PC-3 (cell line): ENCODE measurements at regions not wholly inside any gene's neighbourhood (a gene's known extent, or its start where the extent isn't known, plus 50 kb on each side); places are given as distances from the start of the nearest gene placed in this dataset.

Experiments
- ATAC-seq: fragments of 200-7000 bp; cut with Tn5 transposase; 2 replicates; pipeline ENCODE4 v1.9.1; 2020; ENCODE audit warnings: mild to moderate bottlenecking, moderate library complexity
- BruUV-seq: library from RNA; stranded (reverse); fragments of 400-500 nt; replicated peaks from 2 replicates; lab custom pipeline; 2021; lab: Mats Ljungman, UMichigan
- CTCF ChIA-PET: fragments of 300-600 bp; sonication (Branson Sonifier 250); formaldehyde crosslinking; loops from one replicate; lab custom pipeline; 2022; ENCODE audit warnings: antibody characterized with exemption; lab: Charles Lee
- POLR2A ChIA-PET: fragments of 300-600 bp; sonication (Branson Sonifier 250); formaldehyde crosslinking; loops from one replicate; lab custom pipeline; 2022; ENCODE audit warnings: antibody characterized with exemption; ENCODE audit not compliant: unreplicated experiment; lab: Charles Lee
- DNase-seq: peaks from one replicate; pipeline ENCODE4 v3.0.0-alpha.2; 2015
- H2AFZ ChIP-seq: fragments of 300-600 bp; sonication (generic); 2 replicates; pipeline ENCODE4 v1.6.0; 2016; ENCODE audit warnings: antibody characterized with exemption, low read length
- H3F3A ChIP-seq: fragments of 300-600 bp; sonication (generic); one replicate; pipeline ENCODE4 v1.6.0; 2017; ENCODE audit warnings: antibody characterized with exemption, low read length, control low read depth, mild to moderate bottlenecking; ENCODE audit not compliant: unreplicated experiment
- H3K27ac ChIP-seq: fragments of 300-600 bp; sonication (generic); 2 replicates; pipeline ENCODE4 v1.5.1; 2016; ENCODE audit warnings: mild to moderate bottlenecking, low read length
- H3K27me3 ChIP-seq: fragments of 300-600 bp; sonication (generic); 2 replicates; pipeline ENCODE4 v1.6.1; 2016; ENCODE audit warnings: low read length, mixed read lengths
- H3K36me3 ChIP-seq: fragments of 300-600 bp; sonication (generic); 2 replicates; pipeline ENCODE4 v1.6.1; 2016; ENCODE audit warnings: low read depth, mixed run types, low read length, mixed read lengths
- H3K4me1 ChIP-seq: fragments of 300-600 bp; sonication (generic); 2 replicates; pipeline ENCODE4 v1.5.1; 2016; ENCODE audit warnings: low read length; ENCODE audit not compliant: insufficient read depth
- H3K4me2 ChIP-seq: fragments of 300-600 bp; sonication (generic); 2 replicates; pipeline ENCODE4 v1.6.0; 2016; ENCODE audit warnings: low read length
- H3K4me3 ChIP-seq: fragments of 300-600 bp; sonication (generic); 2 replicates; pipeline ENCODE4 v1.5.1; 2016; ENCODE audit warnings: mild to moderate bottlenecking, low read length, mixed read lengths
- H3K79me2 ChIP-seq: fragments of 300-600 bp; sonication (generic); 2 replicates; pipeline ENCODE4 v1.6.1; 2017; ENCODE audit warnings: low read length, mixed read lengths
- H3K9ac ChIP-seq: fragments of 300-600 bp; sonication (generic); 2 replicates; pipeline ENCODE4 v1.6.0; 2016; ENCODE audit warnings: mild to moderate bottlenecking, low read length
- H3K9me2 ChIP-seq: fragments of 300-600 bp; sonication (generic); replicated peaks from 2 replicates; pipeline ENCODE4 v1.6.1; 2016; ENCODE audit warnings: mixed run types, low read length, mixed read lengths
- H3K9me3 ChIP-seq: fragments of 300-600 bp; sonication (generic); 2 replicates; pipeline ENCODE4 v1.6.1; 2016; ENCODE audit warnings: low read length, mixed read lengths
- H4K20me1 ChIP-seq: fragments of 300-600 bp; sonication (generic); 2 replicates; pipeline ENCODE4 v1.6.1; 2016; ENCODE audit warnings: low read length, mixed read lengths
- CTCF ChIP-seq: fragments of 300-600 bp; sonication (generic); conservative IDR thresholded peaks from 2 replicates; pipeline ENCODE4 v1.5.1; 2017; ENCODE audit warnings: antibody characterized with exemption, low read depth, mild to moderate bottlenecking, low read length
- EZH2 ChIP-seq: fragments of 300-600 bp; sonication (generic); IDR thresholded peaks from one replicate; pipeline ENCODE4 v1.6.1; 2017; ENCODE audit warnings: antibody characterized with exemption, mild to moderate bottlenecking, low read length; ENCODE audit not compliant: unreplicated experiment
- EZH2phosphoT487 ChIP-seq: fragments of 300-600 bp; sonication (generic); IDR thresholded peaks from 2 replicates; pipeline ENCODE4 v1.6.1; 2018; ENCODE audit warnings: mild to moderate bottlenecking, antibody characterized with exemption, low read length, borderline replicate concordance
- intact Hi-C: fragments of 100-400 bp; cut with micrococcal nuclease; formaldehyde crosslinking; loops from 2 replicates; pipeline ENCODE4 v1.9.0; 2023

- DNase-seq, result no peak
- Histone ChIP-seq H3K36me3 (no peaks in the 10 kb centered on the region), H3K27me3 (no peaks in the 10 kb centered on the region), H3K4me2 (no peak overlapping the region), H3K79me2 (no peaks in the 10 kb centered on the region), H3K4me3 (no peak overlapping the region), H3F3A (no peaks in the 10 kb centered on the region), H2AFZ (no peak overlapping the region), H3K9me3 (no peaks in the 10 kb centered on the region), H3K9ac (no peak overlapping the region), H3K9me2 (no peaks in the 10 kb centered on the region), H3K4me1 (no peaks in the 10 kb centered on the region), H3K27ac (no peak overlapping the region), H4K20me1 (no peaks in the 10 kb centered on the region)
- POLR2A ChIA-PET, result no interaction called here
- no TSS peak for BruUV-seq
- no peak for ATAC-seq
- TF ChIP-seq EZH2, result no peak
- TF ChIP-seq EZH2phosphoT487, result no peak
- no peak for TF ChIP-seq CTCF
- CTCF ChIA-PET, result no interaction called here
- intact Hi-C loops, result no loop called here
Observed at GRCh38 chr6:139778106-139778505, 403.7 kb upstream of the CITED2 start.

- TF ChIP-seq EZH2, result no peak
- no peak for TF ChIP-seq CTCF
- TF ChIP-seq EZH2phosphoT487, result no peak
- H3K36me3 ChIP-seq, result no peaks in the 10 kb centered on the region
- no peaks in the 10 kb centered on the region for H3K9me2 ChIP-seq
- DNase-seq (no peak), ATAC-seq (no peak)
- H3K4me3 ChIP-seq, result no peak overlapping the region
- POLR2A ChIA-PET, result no interaction called here
- H3F3A ChIP-seq, result no peaks in the 10 kb centered on the region
- H3K4me1 ChIP-seq, result no peaks in the 10 kb centered on the region
- intact Hi-C loops, result no loop called here
- no TSS peak for BruUV-seq
- no peak overlapping the region for H3K9ac ChIP-seq
- H3K9me3 ChIP-seq, result no peaks in the 10 kb centered on the region
- H3K4me2 ChIP-seq, result no peak overlapping the region
- no peaks in the 10 kb centered on the region for H4K20me1 ChIP-seq
- H2AFZ ChIP-seq, result no peak overlapping the region
- CTCF ChIA-PET, result no interaction called here
- H3K27me3 ChIP-seq, result no peaks in the 10 kb centered on the region
- H3K27ac ChIP-seq, result no peak overlapping the region
- no peaks in the 10 kb centered on the region for H3K79me2 ChIP-seq
Observed at GRCh38 chr6:139777202-139777970, 402.9 kb upstream of the CITED2 start.

GRCh38 chr6:139776041-139776440 lies 401.6 kb upstream of the CITED2 start:
- no peak for DNase-seq
- intact Hi-C loops, result no loop called here
- TF ChIP-seq CTCF (no peak), EZH2 (no peak), EZH2phosphoT487 (no peak)

More at GRCh38 chr6:139776041-139776440, 401.6 kb upstream of the CITED2 start:
- Histone ChIP-seq H3F3A (no peaks in the 10 kb centered on the region), H3K79me2 (no peaks in the 10 kb centered on the region), H3K27me3 (no peaks in the 10 kb centered on the region), H3K9me3 (no peaks in the 10 kb centered on the region), H3K36me3 (no peaks in the 10 kb centered on the region), H2AFZ (no peak overlapping the region), H4K20me1 (no peaks in the 10 kb centered on the region), H3K4me1 (no peaks in the 10 kb centered on the region), H3K4me3 (no peak overlapping the region), H3K9ac (no peak overlapping the region), H3K27ac (no peak overlapping the region), H3K4me2 (no peak overlapping the region), H3K9me2 (no peaks in the 10 kb centered on the region)
- ChIA-PET CTCF (no interaction called here), POLR2A (no interaction called here)
- no peak for ATAC-seq
- BruUV-seq, result no TSS peak
